Hepatocyte (in vitro differentiated cells): ENCODE measurements at regions not wholly inside any gene's neighbourhood (a gene's known extent, or its start where the extent isn't known, plus 50 kb on each side); places are given as distances from the start of the nearest gene placed in this dataset.

Experiments used
- DNase-seq: peaks from one replicate; pipeline ENCODE4 v3.0.0-alpha.2; 2016; ENCODE audit warnings: low spot score
- H2AFZ ChIP-seq: fragments of 200-600 bp; sonication (generic); 2 replicates; pipeline ENCODE4 v1.6.0; 2016; ENCODE audit warnings: antibody characterized with exemption, mild to moderate bottlenecking
- H3K27ac ChIP-seq: fragments of 200-600 bp; sonication (generic); 2 replicates; pipeline ENCODE4 v1.5.1; 2016; ENCODE audit warnings: mild to moderate bottlenecking
- H3K27me3 ChIP-seq: fragments of 200-600 bp; sonication (generic); 2 replicates; pipeline ENCODE4 v1.6.1; 2016
- H3K36me3 ChIP-seq: fragments of 200-600 bp; sonication (generic); replicated peaks from 2 replicates; pipeline ENCODE4 v1.5.1; 2016; ENCODE audit warnings: low read depth; ENCODE audit not compliant: insufficient read depth
- H3K4me1 ChIP-seq: fragments of 200-600 bp; sonication (generic); 2 replicates; pipeline ENCODE4 v1.5.1; 2016; ENCODE audit warnings: mild to moderate bottlenecking, moderate library complexity; ENCODE audit not compliant: insufficient read depth
- H3K4me2 ChIP-seq: fragments of 200-600 bp; sonication (generic); 2 replicates; pipeline ENCODE4 v1.6.0; 2016
- H3K4me3 ChIP-seq: fragments of 200-600 bp; sonication (generic); 2 replicates; pipeline ENCODE4 v1.5.1; 2016; ENCODE audit warnings: mild to moderate bottlenecking
- H3K79me2 ChIP-seq: fragments of 200-600 bp; sonication (generic); 2 replicates; pipeline ENCODE4 v1.6.0; 2017; ENCODE audit warnings: mild to moderate bottlenecking
- H3K9me2 ChIP-seq: fragments of 200-600 bp; sonication (generic); replicated peaks from 2 replicates; pipeline ENCODE4 v1.6.0; 2017; ENCODE audit warnings: mild to moderate bottlenecking; ENCODE audit not compliant: insufficient read depth
- H3K9me3 ChIP-seq: fragments of 200-600 bp; sonication (generic); 2 replicates; pipeline ENCODE4 v1.5.1; 2016; ENCODE audit warnings: low read depth, mild to moderate bottlenecking
- H4K20me1 ChIP-seq: fragments of 200-600 bp; sonication (generic); 2 replicates; pipeline ENCODE4 v1.6.0; 2016; ENCODE audit warnings: mild to moderate bottlenecking; ENCODE audit not compliant: insufficient read depth, poor library complexity, severe bottlenecking
- EZH2 ChIP-seq: fragments of 200-600 bp; sonication (generic); IDR thresholded peaks from 2 replicates; pipeline ENCODE4 v1.6.1; 2016; ENCODE audit warnings: antibody characterized with exemption, mild to moderate bottlenecking, borderline replicate concordance
- EZH2phosphoT487 ChIP-seq: fragments of 200-600 bp; sonication (generic); IDR thresholded peaks from one replicate; pipeline ENCODE4 v1.6.1; 2018; ENCODE audit warnings: antibody characterized with exemption, mild to moderate bottlenecking, low read depth, moderate library complexity; ENCODE audit not compliant: unreplicated experiment, severe bottlenecking
- WGBS: methylation state at CpG from one replicate; pipeline ENCODE4 v1.1.6; 2016; ENCODE audit warnings: low lambda C conversion rate; ENCODE audit errors: missing lambda C conversion rate; 5-methylcytosine and 5-hydroxymethylcytosine counted together
- TF ChIP-seq, protein P1 (sequence below): fragments of 200-600 bp; sonication (generic); IDR thresholded peaks from 2 replicates; pipeline ENCODE4 v1.5.1; 2016; ENCODE audit warnings: antibody characterized with exemption, mild to moderate bottlenecking; ENCODE audit not compliant: poor library complexity

DNA sequence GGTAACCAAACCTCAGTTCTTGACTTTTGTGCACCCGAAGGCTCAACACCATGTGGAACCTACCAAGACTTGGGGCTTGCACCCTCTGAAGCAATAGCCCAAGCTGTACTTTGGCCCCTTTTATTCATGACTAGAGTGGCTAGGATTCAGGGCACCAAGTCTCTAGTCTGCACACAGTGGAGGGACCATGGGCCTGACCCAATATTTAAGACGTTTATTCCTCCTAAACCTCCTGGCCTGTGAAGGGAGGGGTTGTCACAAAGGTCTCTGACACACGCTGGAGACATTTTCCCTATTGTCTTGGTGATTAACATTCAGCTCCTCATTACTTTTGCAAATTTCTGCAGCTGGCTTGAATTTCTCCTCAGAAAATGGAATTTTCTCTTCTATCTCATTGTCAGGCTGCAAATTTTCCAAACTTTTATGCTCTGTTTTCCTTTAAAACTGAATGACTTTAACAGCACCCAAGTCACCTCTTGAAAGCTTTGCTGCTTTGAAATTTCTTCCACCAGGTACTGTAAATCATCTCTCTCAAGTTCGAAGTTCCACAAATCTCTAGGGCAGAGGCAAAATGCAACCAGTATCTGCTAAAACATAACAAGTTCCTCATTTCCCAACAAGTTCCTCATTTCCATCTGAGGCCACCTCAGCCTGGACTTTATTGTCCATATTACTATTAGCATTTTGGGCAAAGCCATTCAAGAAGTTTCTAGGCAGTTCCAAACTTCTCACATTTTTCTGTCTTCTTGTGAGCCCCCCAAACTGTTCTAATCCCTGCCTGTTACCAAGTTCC is 481.4 kb upstream of the BTBD3 start:
- Histone ChIP-seq H3K79me2 (no peaks in the 10 kb centered on the region), H2AFZ (no peak overlapping the region), H3K9me2 (no peaks in the 10 kb centered on the region), H3K4me1 (no peaks in the 10 kb centered on the region), H3K27ac (no peak overlapping the region), H3K36me3 (no peaks in the 10 kb centered on the region), H3K27me3 (no peaks in the 10 kb centered on the region), H4K20me1 (no peaks in the 10 kb centered on the region), H3K4me2 (no peak overlapping the region), H3K4me3 (no peak overlapping the region), H3K9me3 (no peaks in the 10 kb centered on the region)
- no peak for DNase-seq
- WGBS, result 88% methylated on average over 4 of the region's 4 CpGs
- no peak for TF ChIP-seq EZH2
- no peak for TF ChIP-seq EZH2phosphoT487
- TF ChIP-seq, protein P1, sequence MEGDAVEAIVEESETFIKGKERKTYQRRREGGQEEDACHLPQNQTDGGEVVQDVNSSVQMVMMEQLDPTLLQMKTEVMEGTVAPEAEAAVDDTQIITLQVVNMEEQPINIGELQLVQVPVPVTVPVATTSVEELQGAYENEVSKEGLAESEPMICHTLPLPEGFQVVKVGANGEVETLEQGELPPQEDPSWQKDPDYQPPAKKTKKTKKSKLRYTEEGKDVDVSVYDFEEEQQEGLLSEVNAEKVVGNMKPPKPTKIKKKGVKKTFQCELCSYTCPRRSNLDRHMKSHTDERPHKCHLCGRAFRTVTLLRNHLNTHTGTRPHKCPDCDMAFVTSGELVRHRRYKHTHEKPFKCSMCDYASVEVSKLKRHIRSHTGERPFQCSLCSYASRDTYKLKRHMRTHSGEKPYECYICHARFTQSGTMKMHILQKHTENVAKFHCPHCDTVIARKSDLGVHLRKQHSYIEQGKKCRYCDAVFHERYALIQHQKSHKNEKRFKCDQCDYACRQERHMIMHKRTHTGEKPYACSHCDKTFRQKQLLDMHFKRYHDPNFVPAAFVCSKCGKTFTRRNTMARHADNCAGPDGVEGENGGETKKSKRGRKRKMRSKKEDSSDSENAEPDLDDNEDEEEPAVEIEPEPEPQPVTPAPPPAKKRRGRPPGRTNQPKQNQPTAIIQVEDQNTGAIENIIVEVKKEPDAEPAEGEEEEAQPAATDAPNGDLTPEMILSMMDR, result no peak

GRCh38 chr20:11437090-11437489 is 480.6 kb upstream of the BTBD3 start:
- Histone ChIP-seq H3K36me3 (no peaks in the 10 kb centered on the region), H3K27ac (no peak overlapping the region), H3K27me3 (no peaks in the 10 kb centered on the region), H3K9me3 (no peaks in the 10 kb centered on the region), H4K20me1 (no peaks in the 10 kb centered on the region), H3K4me3 (no peak overlapping the region), H3K4me1 (no peaks in the 10 kb centered on the region), H3K9me2 (no peaks in the 10 kb centered on the region), H2AFZ (no peak overlapping the region), H3K79me2 (no peaks in the 10 kb centered on the region), H3K4me2 (no peak overlapping the region)
- TF ChIP-seq EZH2phosphoT487, result no peak
- TF ChIP-seq, protein P1, result no peak
- no peak for TF ChIP-seq EZH2
- WGBS, result 80% methylated on average over 3 of the region's 3 CpGs
- DNase-seq, result no peak

- TF ChIP-seq EZH2phosphoT487, result no peak
- 86% methylated on average over 5 of the region's 5 CpGs for WGBS
- Histone ChIP-seq H3K36me3 (no peaks in the 10 kb centered on the region), H3K4me3 (no peak overlapping the region), H2AFZ (no peak overlapping the region), H3K79me2 (no peaks in the 10 kb centered on the region), H3K4me2 (no peak overlapping the region), H3K27ac (no peak overlapping the region), H4K20me1 (no peaks in the 10 kb centered on the region), H3K9me2 (no peaks in the 10 kb centered on the region), H3K27me3 (no peaks in the 10 kb centered on the region), H3K4me1 (no peaks in the 10 kb centered on the region), H3K9me3 (no peaks in the 10 kb centered on the region)
- DNase-seq, result no peak
These were observed 479.9 kb upstream of the BTBD3 start for GRCh38 chr20:11437611-11438380.

GRCh38 chr20:11438412-11438811 is 479.3 kb upstream of the BTBD3 start:
- H2AFZ ChIP-seq, result no peak overlapping the region
- no peaks in the 10 kb centered on the region for H3K4me1 ChIP-seq
- TF ChIP-seq EZH2phosphoT487 (no peak), EZH2 (no peak)
- TF ChIP-seq, protein P1, result no peak

More at GRCh38 chr20:11438412-11438811, 479.3 kb upstream of the BTBD3 start:
- H4K20me1 ChIP-seq, result no peaks in the 10 kb centered on the region
- H3K4me3 ChIP-seq, result no peak overlapping the region
- no peaks in the 10 kb centered on the region for H3K9me2 ChIP-seq
- H3K27ac ChIP-seq, result no peak overlapping the region
- no peaks in the 10 kb centered on the region for H3K27me3 ChIP-seq
- no peak for DNase-seq
- H3K4me2 ChIP-seq, result no peak overlapping the region
- no peaks in the 10 kb centered on the region for H3K36me3 ChIP-seq
- H3K9me3 ChIP-seq, result no peaks in the 10 kb centered on the region
- H3K79me2 ChIP-seq, result no peaks in the 10 kb centered on the region
- WGBS, result 85% methylated on average over 6 of the region's 6 CpGs
